K562 (cell line): ENCODE measurements at regions not wholly inside any gene's neighbourhood (a gene's known extent, or its start where the extent isn't known, plus 50 kb on each side); places are given as distances from the start of the nearest gene placed in this dataset.

Source experiments
- ATAC-seq: fragments of 200-7000 bp; cut with Tn5 transposase; 3 replicates; pipeline ENCODE4 v1.9.1; 2020; ENCODE audit warnings: moderate library complexity
- BruUV-seq: library from RNA; stranded (reverse); fragments of 400-500 nt; replicated peaks from 2 replicates; lab custom pipeline; 2021; lab: Mats Ljungman, UMichigan
- CTCF ChIA-PET: fragments of 300-600 bp; formaldehyde crosslinking; extraction: SDS; loops from one replicate; lab custom pipeline; 2021; ENCODE audit warnings: low intra/inter-chr PET ratio; lab: Yijun Ruan, JAX
- POLR2A ChIA-PET: fragments of 300-600, 350-650 bp; sonication (Branson Sonifier 250); formaldehyde crosslinking; extraction: SDS; loops from one replicate; lab custom pipeline; 2021; ENCODE audit warnings: antibody characterized with exemption, inconsistent platforms; lab: Yijun Ruan, JAX
- DNase-seq, 4 experiments: peaks; one replicate each; pipeline versions ENCODE4 v3.0.0 to v3.0.0-alpha.2; 2011 to 2018; ENCODE audit warnings: low spot score in 3 of 4, mixed read lengths in 3 of 4; ENCODE audit errors: extremely low read depth in 1 of 4
- FAIRE-seq: peaks from 2 replicates; lab custom pipeline; 2011; peaks lifted over from hg19 to GRCh38; lab: Jason Lieb, UNC
- H2AFZ ChIP-seq: 2 replicates; pipeline ENCODE4 v1.6.0; 2011; ENCODE audit warnings: low read depth, low read length, control low read depth, inconsistent platforms
- H3K27ac ChIP-seq: fragments of 200-600 bp; 3 replicates; pipeline ENCODE4 v1.8.0; 2011; ENCODE audit warnings: low read depth, mild to moderate bottlenecking, control low read depth, inconsistent platforms, low read length, moderate library complexity, mixed read lengths; ENCODE audit errors: extremely low read depth
- H3K27me3 ChIP-seq, 2 experiments: fragments of 300-600 bp in 1 of 2; 2 replicates in 1 of 2; 3 replicates in 1 of 2; pipeline versions ENCODE4 v1.6.0 to v1.8.0; 2011; ENCODE audit warnings: inconsistent platforms in 2 of 2, low read length in 2 of 2, mild to moderate bottlenecking in 1 of 2, mixed read lengths in 1 of 2, moderate library complexity in 1 of 2; ENCODE audit not compliant: control insufficient read depth in 2 of 2, insufficient read depth in 2 of 2
- H3K36me3 ChIP-seq: fragments of 300-600 bp; 3 replicates; pipeline ENCODE4 v1.8.0; 2011; ENCODE audit warnings: mild to moderate bottlenecking, low read length, inconsistent platforms; ENCODE audit not compliant: control insufficient read depth, insufficient read depth
- H3K4me1 ChIP-seq, 2 experiments: fragments of 200-600 bp in 1 of 2; replicated peaks in 1 of 2; 2 replicates in 1 of 2; 3 replicates in 1 of 2; pipeline versions ENCODE4 v1.5.1 to v1.8.0; 2011; ENCODE audit warnings: inconsistent platforms in 2 of 2, low read length in 2 of 2, mild to moderate bottlenecking in 1 of 2, mixed read lengths in 1 of 2, moderate library complexity in 1 of 2; ENCODE audit not compliant: control insufficient read depth in 2 of 2, insufficient read depth in 2 of 2
- H3K4me2 ChIP-seq: 2 replicates; pipeline ENCODE4 v1.6.1; 2011; ENCODE audit warnings: low read length, control low read depth, inconsistent platforms, mixed read lengths; ENCODE audit not compliant: insufficient read depth
- H3K4me3 ChIP-seq: fragments of 200-600 bp; sonication (generic), shearing (Covaris generic); 2 replicates; pipeline ENCODE4 v1.5.1; 2016; ENCODE audit warnings: control low read depth, inconsistent platforms
- H3K79me2 ChIP-seq: fragments of 200-600 bp; 3 replicates; pipeline ENCODE4 v1.8.0; 2011; ENCODE audit warnings: low read length, inconsistent platforms; ENCODE audit not compliant: control insufficient read depth, insufficient read depth
- H3K9ac ChIP-seq, 2 experiments: 2 replicates each; pipeline versions ENCODE4 v1.6.0 to v1.6.1; 2011; ENCODE audit warnings: low read depth in 2 of 2, low read length in 2 of 2, control low read depth in 1 of 2, inconsistent platforms in 1 of 2, mild to moderate bottlenecking in 1 of 2, mixed read lengths in 1 of 2; ENCODE audit not compliant: insufficient read depth in 1 of 2
- H3K9me1 ChIP-seq: one replicate; pipeline ENCODE4 v1.6.0; 2011; ENCODE audit warnings: inconsistent platforms, mild to moderate bottlenecking, low read length, moderate library complexity; ENCODE audit not compliant: control insufficient read depth, insufficient read depth
- H3K9me3 ChIP-seq: replicated peaks from 2 replicates; pipeline ENCODE4 v1.5.1; 2011; ENCODE audit warnings: low read depth, low read length, inconsistent platforms; ENCODE audit not compliant: control insufficient read depth, insufficient read depth
- H4K20me1 ChIP-seq: replicated peaks from 2 replicates; pipeline ENCODE4 v1.6.1; 2011; ENCODE audit warnings: low read length, inconsistent platforms, mixed read lengths; ENCODE audit not compliant: control insufficient read depth, insufficient read depth
- CEBPG ChIP-seq, 3 experiments: fragments of 200-800 bp in 1 of 3; sonication (Bioruptor generic) in 1 of 3; sonication (generic) in 1 of 3; formaldehyde crosslinking in 1 of 3; IDR thresholded peaks in 2 of 3; conservative IDR thresholded peaks in 1 of 3; 2 replicates each; pipeline versions ENCODE4 v1.6.1 to v1.8.0; 2016 to 2022; ENCODE audit warnings: missing compliant biosample characterization in 2 of 3, missing genetic modification characterization in 2 of 3, mild to moderate bottlenecking in 1 of 3, missing genetic modification reagents in 1 of 3
- EHMT2 ChIP-seq: fragments of 450-650 bp; IDR thresholded peaks from 2 replicates; pipeline ENCODE4 v1.6.1; 2018; ENCODE audit warnings: antibody characterized with exemption
- KAT8 ChIP-seq: fragments of 450-650 bp; IDR thresholded peaks from 2 replicates; pipeline ENCODE4 v1.6.1; 2016; ENCODE audit warnings: low read depth, mild to moderate bottlenecking
- SREBF2 ChIP-seq: sonication (generic); formaldehyde crosslinking; IDR thresholded peaks from 2 replicates; pipeline ENCODE4 v1.4.0; 2020; ENCODE audit warnings: mild to moderate bottlenecking, missing genetic modification reagents
- ZNF76 ChIP-seq: fragments of 250-450 bp; sonication (Bioruptor Pico); IDR thresholded peaks from 2 replicates; pipeline ENCODE4 v1.4.0; 2020; ENCODE audit warnings: mild to moderate bottlenecking, moderate library complexity, borderline replicate concordance
- WGBS: fragments of 100-300 bp; shearing (Covaris generic); methylation state at CpG from one replicate; pipeline ENCODE4 v1.1.6; 2016; ENCODE audit warnings: low coverage, mixed read lengths; ENCODE audit not compliant: insufficient coverage; ENCODE audit errors: missing lambda C conversion rate; 5-methylcytosine and 5-hydroxymethylcytosine counted together
- in situ Hi-C: fragments of 300-500 bp; cut with MboI; formaldehyde crosslinking; loops from 4 replicates; pipeline ENCODE4 v1.15.0; 2018; ENCODE audit warnings: inconsistent platforms, mixed read lengths
- intact Hi-C: fragments of 100-400 bp; cut with micrococcal nuclease; formaldehyde crosslinking; loops from 2 replicates; pipeline ENCODE4 v1.14.2; 2022
- TF ChIP-seq, protein P1 (sequence below): fragments of 250-450 bp; sonication (Bioruptor Pico); IDR thresholded peaks from 2 replicates; pipeline ENCODE4 v1.8.0; 2022; ENCODE audit warnings: moderate library complexity, mild to moderate bottlenecking, inconsistent platforms
- TF ChIP-seq, protein P2 (sequence below): IDR thresholded peaks from 3 replicates; pipeline ENCODE4 v1.6.1; 2011; ENCODE audit warnings: borderline replicate concordance, mild to moderate bottlenecking, moderate library complexity; ENCODE audit not compliant: insufficient read length; ENCODE audit errors: extremely low read depth

DNA sequence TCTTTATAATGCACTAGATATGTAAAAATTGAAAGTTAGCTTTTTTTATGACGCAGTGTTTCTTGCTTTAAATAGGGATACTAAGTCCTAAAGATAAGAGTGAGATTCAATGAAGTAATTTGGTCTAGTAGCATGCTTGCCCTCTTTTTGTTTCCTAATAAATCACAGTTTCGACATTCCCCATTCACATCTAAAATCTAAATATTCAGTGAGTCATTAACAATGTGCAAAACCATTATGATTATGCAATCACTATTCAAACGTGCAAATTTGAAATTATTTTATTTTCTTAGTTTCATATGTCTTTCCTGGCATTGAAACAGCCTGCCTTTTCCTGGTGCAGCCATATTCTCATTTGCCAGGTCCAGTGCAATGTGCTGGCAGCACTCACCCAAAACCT, 1350.5 kb upstream of the PABPC4L start:
- ChIA-PET POLR2A (no interaction called here), CTCF (no interaction called here)
- H3K4me1 ChIP-seq: no peaks in the 10 kb centered on the region
- no peak overlapping the region for H3K9ac ChIP-seq
- ATAC-seq (no peak), FAIRE-seq (no peak), DNase-seq (no peak)
- no peak overlapping the region for H3K4me2 ChIP-seq
- H4K20me1 ChIP-seq: no peaks in the 10 kb centered on the region
- in situ Hi-C loops (no loop called here), intact Hi-C loops (no loop called here)
- H3K36me3 ChIP-seq: no peaks in the 10 kb centered on the region
- H3K9me3 ChIP-seq: no peaks in the 10 kb centered on the region
- no peak overlapping the region for H3K4me3 ChIP-seq
- H3K9me1 ChIP-seq: no peaks in the 10 kb centered on the region
- BruUV-seq: no TSS peak
- 0% methylated on average over 3 of the region's 3 CpGs for WGBS
- H3K79me2 ChIP-seq: no peaks in the 10 kb centered on the region
- H3K27ac ChIP-seq: no peak overlapping the region
- TF ChIP-seq, protein P1, sequence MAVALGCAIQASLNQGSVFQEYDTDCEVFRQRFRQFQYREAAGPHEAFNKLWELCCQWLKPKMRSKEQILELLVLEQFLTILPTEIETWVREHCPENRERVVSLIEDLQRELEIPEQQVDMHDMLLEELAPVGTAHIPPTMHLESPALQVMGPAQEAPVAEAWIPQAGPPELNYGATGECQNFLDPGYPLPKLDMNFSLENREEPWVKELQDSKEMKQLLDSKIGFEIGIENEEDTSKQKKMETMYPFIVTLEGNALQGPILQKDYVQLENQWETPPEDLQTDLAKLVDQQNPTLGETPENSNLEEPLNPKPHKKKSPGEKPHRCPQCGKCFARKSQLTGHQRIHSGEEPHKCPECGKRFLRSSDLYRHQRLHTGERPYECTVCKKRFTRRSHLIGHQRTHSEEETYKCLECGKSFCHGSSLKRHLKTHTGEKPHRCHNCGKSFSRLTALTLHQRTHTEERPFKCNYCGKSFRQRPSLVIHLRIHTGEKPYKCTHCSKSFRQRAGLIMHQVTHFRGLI (CRISPR knock-in tag): no peak
- TF ChIP-seq, protein P2, sequence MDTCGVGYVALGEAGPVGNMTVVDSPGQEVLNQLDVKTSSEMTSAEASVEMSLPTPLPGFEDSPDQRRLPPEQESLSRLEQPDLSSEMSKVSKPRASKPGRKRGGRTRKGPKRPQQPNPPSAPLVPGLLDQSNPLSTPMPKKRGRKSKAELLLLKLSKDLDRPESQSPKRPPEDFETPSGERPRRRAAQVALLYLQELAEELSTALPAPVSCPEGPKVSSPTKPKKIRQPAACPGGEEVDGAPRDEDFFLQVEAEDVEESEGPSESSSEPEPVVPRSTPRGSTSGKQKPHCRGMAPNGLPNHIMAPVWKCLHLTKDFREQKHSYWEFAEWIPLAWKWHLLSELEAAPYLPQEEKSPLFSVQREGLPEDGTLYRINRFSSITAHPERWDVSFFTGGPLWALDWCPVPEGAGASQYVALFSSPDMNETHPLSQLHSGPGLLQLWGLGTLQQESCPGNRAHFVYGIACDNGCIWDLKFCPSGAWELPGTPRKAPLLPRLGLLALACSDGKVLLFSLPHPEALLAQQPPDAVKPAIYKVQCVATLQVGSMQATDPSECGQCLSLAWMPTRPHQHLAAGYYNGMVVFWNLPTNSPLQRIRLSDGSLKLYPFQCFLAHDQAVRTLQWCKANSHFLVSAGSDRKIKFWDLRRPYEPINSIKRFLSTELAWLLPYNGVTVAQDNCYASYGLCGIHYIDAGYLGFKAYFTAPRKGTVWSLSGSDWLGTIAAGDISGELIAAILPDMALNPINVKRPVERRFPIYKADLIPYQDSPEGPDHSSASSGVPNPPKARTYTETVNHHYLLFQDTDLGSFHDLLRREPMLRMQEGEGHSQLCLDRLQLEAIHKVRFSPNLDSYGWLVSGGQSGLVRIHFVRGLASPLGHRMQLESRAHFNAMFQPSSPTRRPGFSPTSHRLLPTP: no peak
- no peak for TF ChIP-seq SREBF2 (CRISPR knock-in tag)
- no peak for TF ChIP-seq EHMT2
- TF ChIP-seq KAT8: no peak
- TF ChIP-seq CEBPG (CRISPR knock-in tag; IDR thresholded peaks at IDR 0.05): no peak
- peak in 1 of 2 experiments; percentile 38; a peak in 1 of 4 replicates for TF ChIP-seq CEBPG (tag; conservative IDR thresholded peaks at IDR 0.05 in 1 of 2, IDR thresholded peaks at IDR 0.05 in 1 of 2)
- no peak for TF ChIP-seq ZNF76 (CRISPR knock-in tag)
- H2AFZ ChIP-seq: no peak overlapping the region
- H3K27me3 ChIP-seq: no peaks in the 10 kb centered on the region
